ENCODE measurements at regions not wholly inside any gene's neighbourhood (a gene's known extent, or its start where the extent isn't known, plus 50 kb on each side); places are given as distances from the start of the nearest gene placed in this dataset.
A peak's percentile ranks its signal among the peaks of the same experiment; 100 is the strongest.

- Histone ChIP-seq H3K36me3 (no peaks in the 10 kb centered on the region), H3K9me3 (replicated peaks) (no peaks in the 10 kb centered on the region), H3K27ac (no peak overlapping the region), H3K4me3 (no peak overlapping the region), H3K4me1 (no peaks in the 10 kb centered on the region), H3K27me3 (peaks cover 18% of the 10 kb centered on the region)
- no peak for DNase-seq
Observed at GRCh38 chr1:4397196-4397595, 257.2 kb upstream of the AJAP1 start.

GRCh38 chr1:4402032-4402431, 252.4 kb upstream of the AJAP1 start:
- Histone ChIP-seq H3K27ac (no peak overlapping the region), H3K36me3 (no peaks in the 10 kb centered on the region), H3K4me3 (no peak overlapping the region), H3K4me1 (no peaks in the 10 kb centered on the region), H3K9me3 (replicated peaks) (no peaks in the 10 kb centered on the region), H3K27me3 (peaks cover 21% of the 10 kb centered on the region)
- no peak for DNase-seq

GRCh38 chr1:4404854-4405590, 249.4 kb upstream of the AJAP1 start:
- Histone ChIP-seq H3K9me3 (replicated peaks) (no peaks in the 10 kb centered on the region), H3K4me3 (no peak overlapping the region), H3K4me1 (no peaks in the 10 kb centered on the region), H3K27me3 (peaks cover 15% of the 10 kb centered on the region), H3K27ac (no peak overlapping the region), H3K36me3 (no peaks in the 10 kb centered on the region)
- DNase-seq, result no peak

- no peaks in the 10 kb centered on the region for H3K4me1 ChIP-seq
- DNase-seq, result no peak
Observed at GRCh38 chr1:4407851-4408250, 246.6 kb upstream of the AJAP1 start.

GRCh38 chr1:4408380-4408779, 246.0 kb upstream of the AJAP1 start:
- Histone ChIP-seq H3K9me3 (replicated peaks) (no peaks in the 10 kb centered on the region), H3K4me1 (no peaks in the 10 kb centered on the region), H3K27me3 (0 out of 2 replicates have a peak, but pooled peaks cover 4% of the 10 kb centered on the region), H3K4me3 (no peak overlapping the region), H3K27ac (no peak overlapping the region), H3K36me3 (no peaks in the 10 kb centered on the region)
- no peak for DNase-seq

More at GRCh38 chr1:4407851-4408250, 246.6 kb upstream of the AJAP1 start:
- H3K9me3 ChIP-seq (replicated peaks), result no peaks in the 10 kb centered on the region
- H3K36me3 ChIP-seq, result no peaks in the 10 kb centered on the region
- H3K4me3 ChIP-seq, result no peak overlapping the region
- no peak overlapping the region for H3K27ac ChIP-seq
- 0 out of 2 replicates have a peak, but pooled peaks cover 4% of the 10 kb centered on the region for H3K27me3 ChIP-seq

- Histone ChIP-seq H3K4me1 (no peaks in the 10 kb centered on the region), H3K27ac (no peak overlapping the region), H3K27me3 (0 out of 2 replicates have a peak, but pooled peaks cover 3% of the 10 kb centered on the region), H3K9me3 (replicated peaks) (no peaks in the 10 kb centered on the region), H3K4me3 (no peak overlapping the region), H3K36me3 (no peaks in the 10 kb centered on the region)
- DNase-seq, result no peak
Observed at GRCh38 chr1:4411862-4412261, 242.5 kb upstream of the AJAP1 start.

GRCh38 chr1:4415476-4415875, 238.9 kb upstream of the AJAP1 start:
- Histone ChIP-seq H3K9me3 (replicated peaks) (peaks cover 5% of the 10 kb centered on the region; the same call in 1 of the 2 replicates), H3K4me1 (no peaks in the 10 kb centered on the region), H3K27me3 (no peaks in the 10 kb centered on the region), H3K27ac (no peak overlapping the region), H3K36me3 (no peaks in the 10 kb centered on the region), H3K4me3 (no peak overlapping the region)
- DNase-seq, result no peak

GRCh38 chr1:4416189-4416588, 238.2 kb upstream of the AJAP1 start:
- Histone ChIP-seq H3K9me3 (replicated peaks) (peaks cover 5% of the 10 kb centered on the region; the same call in 1 of the 2 replicates), H3K27ac (no peak overlapping the region), H3K4me3 (no peak overlapping the region), H3K27me3 (no peaks in the 10 kb centered on the region), H3K4me1 (no peaks in the 10 kb centered on the region), H3K36me3 (no peaks in the 10 kb centered on the region)
- no peak for DNase-seq

GRCh38 chr1:4418021-4418420, 236.4 kb upstream of the AJAP1 start:
- H3K36me3 ChIP-seq, result no peaks in the 10 kb centered on the region
- H3K9me3 ChIP-seq (replicated peaks), result peaks cover 5% of the 10 kb centered on the region; the same call in 1 of the 2 replicates
- no peak for DNase-seq
- 0 out of 2 replicates have a peak, but pooled peaks cover 4% of the 10 kb centered on the region for H3K27me3 ChIP-seq
- no peak overlapping the region for H3K4me3 ChIP-seq
- H3K27ac ChIP-seq, result no peak overlapping the region
- no peaks in the 10 kb centered on the region for H3K4me1 ChIP-seq

- H3K9me3 ChIP-seq (replicated peaks), result peaks cover 5% of the 10 kb centered on the region; the same call in 1 of the 2 replicates
- H3K27ac ChIP-seq, result no peak overlapping the region
- H3K27me3 ChIP-seq, result 0 out of 2 replicates have a peak, but pooled peaks cover 4% of the 10 kb centered on the region
- H3K36me3 ChIP-seq, result no peaks in the 10 kb centered on the region
- H3K4me1 ChIP-seq, result no peaks in the 10 kb centered on the region
- DNase-seq, result no peak
- H3K4me3 ChIP-seq, result no peak overlapping the region
Observed at GRCh38 chr1:4421986-4422385, 232.4 kb upstream of the AJAP1 start.

- Histone ChIP-seq H3K27me3 (0 out of 2 replicates have a peak, but pooled peaks cover 4% of the 10 kb centered on the region), H3K27ac (no peak overlapping the region), H3K9me3 (replicated peaks) (peaks cover 5% of the 10 kb centered on the region; the same call in 1 of the 2 replicates), H3K4me1 (no peaks in the 10 kb centered on the region), H3K36me3 (no peaks in the 10 kb centered on the region), H3K4me3 (no peak overlapping the region)
- peak in 1 of 2 experiments; percentile 17 for DNase-seq
Observed at GRCh38 chr1:4422504-4423289, 231.7 kb upstream of the AJAP1 start.

- Histone ChIP-seq H3K9me3 (replicated peaks) (peaks cover 5% of the 10 kb centered on the region; the same call in 1 of the 2 replicates), H3K27me3 (0 out of 2 replicates have a peak, but pooled peaks cover 4% of the 10 kb centered on the region), H3K27ac (no peak overlapping the region)
Observed at GRCh38 chr1:4424254-4424653, 230.2 kb upstream of the AJAP1 start.

GRCh38 chr1:4424766-4425165, 229.6 kb upstream of the AJAP1 start:
- H3K4me3 ChIP-seq, result no peak overlapping the region
- DNase-seq, result no peak
- no peaks in the 10 kb centered on the region for H3K36me3 ChIP-seq
- H3K27me3 ChIP-seq, result 0 out of 2 replicates have a peak, but pooled peaks cover 4% of the 10 kb centered on the region
- no peaks in the 10 kb centered on the region for H3K4me1 ChIP-seq
- H3K27ac ChIP-seq, result no peak overlapping the region
- peaks cover 1% of the 10 kb centered on the region; the same call in 1 of the 2 replicates for H3K9me3 ChIP-seq (replicated peaks)

More at GRCh38 chr1:4424254-4424653, 230.2 kb upstream of the AJAP1 start:
- Histone ChIP-seq H3K4me1 (no peaks in the 10 kb centered on the region), H3K36me3 (no peaks in the 10 kb centered on the region), H3K4me3 (no peak overlapping the region)
- DNase-seq, result no peak

GRCh38 chr1:4425892-4426291, 228.5 kb upstream of the AJAP1 start:
- Histone ChIP-seq H3K27ac (no peak overlapping the region), H3K36me3 (no peaks in the 10 kb centered on the region), H3K4me1 (no peaks in the 10 kb centered on the region), H3K27me3 (peaks cover 6% of the 10 kb centered on the region; the same call in 1 of the 2 replicates), H3K9me3 (replicated peaks) (no peaks in the 10 kb centered on the region), H3K4me3 (no peak overlapping the region)
- DNase-seq, result peak; percentile 34 to 40

- DNase-seq, result no peak
- Histone ChIP-seq H3K27ac (no peak overlapping the region), H3K9me3 (replicated peaks) (no peaks in the 10 kb centered on the region), H3K4me1 (no peaks in the 10 kb centered on the region), H3K4me3 (no peak overlapping the region), H3K36me3 (no peaks in the 10 kb centered on the region), H3K27me3 (peaks cover 4% of the 10 kb centered on the region; the same call in 1 of the 2 replicates)
Observed at GRCh38 chr1:4428711-4429110, 225.7 kb upstream of the AJAP1 start.

Measured in SJCRH30 (cell line).